ENCODE measurements at regions not wholly inside any gene's neighbourhood (a gene's known extent, or its start where the extent isn't known, plus 50 kb on each side); places are given as distances from the start of the nearest gene placed in this dataset.

DNA sequence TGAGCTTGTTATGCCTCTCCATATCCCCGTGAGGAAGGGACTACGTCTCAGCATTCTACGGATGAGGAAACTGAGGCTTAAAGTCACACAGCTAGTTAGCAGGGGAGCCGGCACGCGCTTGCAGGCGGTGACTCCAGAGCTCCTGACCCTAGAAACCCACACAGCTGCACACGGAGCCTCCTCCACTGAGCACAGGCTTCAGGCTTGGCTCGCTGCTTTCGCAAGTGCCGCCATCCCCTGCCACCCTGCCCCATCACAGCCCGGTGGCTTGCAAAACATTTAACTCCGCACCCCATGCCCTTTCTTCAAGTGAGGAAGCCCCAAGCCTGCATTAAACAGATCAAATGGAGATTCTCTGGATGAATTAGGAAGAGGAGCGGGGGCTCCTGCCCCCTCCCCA is 138.3 kb downstream of the HSD17B3 start:
- H3K27me3 Mint-ChIP-seq (ENCODE audit: unreplicated experiment), result peaks cover 28% of the 10 kb centered on the region
- no peaks in the 10 kb centered on the region for H3K36me3 Mint-ChIP-seq (ENCODE audit: unreplicated experiment)
- DNase-seq (ENCODE audit: extremely low spot score, unreplicated experiment), result no peak
- H3K27ac Mint-ChIP-seq (ENCODE audit: unreplicated experiment), result no peak overlapping the region
- no peak for TF ChIP-seq CTCF (IDR thresholded peaks at IDR 0.05)
- no peaks in the 10 kb centered on the region for H3K9me3 Mint-ChIP-seq (ENCODE audit: unreplicated experiment)
- H3K4me1 Mint-ChIP-seq (ENCODE audit: unreplicated experiment), result peaks cover 12% of the 10 kb centered on the region
- no peak overlapping the region for H3K4me3 Mint-ChIP-seq (ENCODE audit: unreplicated experiment)

- no peak for TF ChIP-seq CTCF (IDR thresholded peaks at IDR 0.05)
- Mint-ChIP-seq H3K27me3 (ENCODE audit: unreplicated experiment) (peaks cover 28% of the 10 kb centered on the region), H3K4me1 (ENCODE audit: unreplicated experiment) (peaks cover 15% of the 10 kb centered on the region), H3K36me3 (ENCODE audit: unreplicated experiment) (no peaks in the 10 kb centered on the region), H3K4me3 (ENCODE audit: unreplicated experiment) (no peak overlapping the region), H3K27ac (ENCODE audit: unreplicated experiment) (no peak overlapping the region), H3K9me3 (ENCODE audit: unreplicated experiment) (no peaks in the 10 kb centered on the region)
- no peak for DNase-seq (ENCODE audit: extremely low spot score, unreplicated experiment)
Observed at GRCh38 chr9:96163161-96163560, 138.8 kb downstream of the HSD17B3 start.

- Mint-ChIP-seq H3K9me3 (ENCODE audit: unreplicated experiment) (no peaks in the 10 kb centered on the region), H3K27ac (ENCODE audit: unreplicated experiment) (no peak overlapping the region), H3K27me3 (ENCODE audit: unreplicated experiment) (peaks cover 21% of the 10 kb centered on the region), H3K4me3 (ENCODE audit: unreplicated experiment) (no peak overlapping the region), H3K36me3 (ENCODE audit: unreplicated experiment) (no peaks in the 10 kb centered on the region), H3K4me1 (ENCODE audit: unreplicated experiment) (peaks cover 21% of the 10 kb centered on the region)
- TF ChIP-seq CTCF (IDR thresholded peaks at IDR 0.05), result no peak
- no peak for DNase-seq (ENCODE audit: extremely low spot score, unreplicated experiment)
Observed at GRCh38 chr9:96161819-96162218, 140.2 kb downstream of the HSD17B3 start.

GRCh38 chr9:96160866-96161265 is 141.1 kb downstream of the HSD17B3 start:
- no peak overlapping the region for H3K4me3 Mint-ChIP-seq (ENCODE audit: unreplicated experiment)
- no peaks in the 10 kb centered on the region for H3K9me3 Mint-ChIP-seq (ENCODE audit: unreplicated experiment)
- no peak for TF ChIP-seq CTCF (IDR thresholded peaks at IDR 0.05)
- no peak for DNase-seq (ENCODE audit: extremely low spot score, unreplicated experiment)
- no peaks in the 10 kb centered on the region for H3K36me3 Mint-ChIP-seq (ENCODE audit: unreplicated experiment)
- no peak overlapping the region for H3K27ac Mint-ChIP-seq (ENCODE audit: unreplicated experiment)
- H3K27me3 Mint-ChIP-seq (ENCODE audit: unreplicated experiment), result peaks cover 21% of the 10 kb centered on the region
- peaks cover 31% of the 10 kb centered on the region for H3K4me1 Mint-ChIP-seq (ENCODE audit: unreplicated experiment)

DNA sequence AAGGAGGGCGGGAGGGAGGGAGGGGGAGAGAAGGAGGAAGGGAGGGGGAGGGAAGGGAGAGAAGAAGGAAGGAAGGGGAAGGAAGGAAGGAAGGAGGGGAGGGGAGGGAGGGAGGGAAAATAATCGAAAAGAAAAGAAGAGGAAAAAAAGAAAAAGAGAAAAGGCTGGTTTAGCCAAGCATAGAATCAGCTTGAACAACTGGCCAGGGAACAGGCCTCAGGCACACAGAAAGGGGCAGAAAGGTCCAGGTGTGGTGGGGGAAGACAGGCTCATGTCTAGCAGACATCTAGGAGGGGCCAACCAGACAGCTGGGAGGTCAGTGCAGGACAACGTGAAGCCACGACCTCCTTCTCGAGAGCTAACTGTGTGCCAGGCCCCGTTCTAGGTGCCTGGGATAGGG is 141.8 kb downstream of the HSD17B3 start:
- no peaks in the 10 kb centered on the region for H3K36me3 Mint-ChIP-seq (ENCODE audit: unreplicated experiment)
- no peak for DNase-seq (ENCODE audit: extremely low spot score, unreplicated experiment)
- H3K4me1 Mint-ChIP-seq (ENCODE audit: unreplicated experiment), result peaks cover 33% of the 10 kb centered on the region
- no peak overlapping the region for H3K27ac Mint-ChIP-seq (ENCODE audit: unreplicated experiment)
- no peaks in the 10 kb centered on the region for H3K9me3 Mint-ChIP-seq (ENCODE audit: unreplicated experiment)
- H3K27me3 Mint-ChIP-seq (ENCODE audit: unreplicated experiment), result peaks cover 21% of the 10 kb centered on the region
- no peak overlapping the region for H3K4me3 Mint-ChIP-seq (ENCODE audit: unreplicated experiment)
- no peak for TF ChIP-seq CTCF (IDR thresholded peaks at IDR 0.05)

Data from osteocyte (in vitro differentiated cells).